NCI-H146 treated with DMSO at 0.1 percent for 48 hours (cell line): ENCODE measurements at regions not wholly inside any gene's neighbourhood (a gene's known extent, or its start where the extent isn't known, plus 50 kb on each side); places are given as distances from the start of the nearest gene placed in this dataset.
A peak's percentile ranks its signal among the peaks of the same experiment; 100 is the strongest.
"Not testable (repeated sequence)": the region's sequence is repeated elsewhere in the genome, so short reads cannot be mapped to it uniquely, and the experiment has no call there.

Experiments used
- DNase-seq: peaks from one replicate; lab custom pipeline; 2025; ENCODE audit not compliant: unreplicated experiment; lab: John Stamatoyannopoulos, UW

GRCh38 chr14:46147452-46147851, 504.1 kb downstream of the RPL10L start:
- no peak for DNase-seq

GRCh38 chr14:46147024-46147423, 504.6 kb downstream of the RPL10L start:
- no peak for DNase-seq

- no peak for DNase-seq
Observed at GRCh38 chr14:46140445-46140844, 511.1 kb downstream of the RPL10L start.

GRCh38 chr14:46139649-46140048, 511.9 kb downstream of the RPL10L start:
- DNase-seq: no peak

- DNase-seq: no peak
Observed at GRCh38 chr14:46137786-46138185, 513.8 kb downstream of the RPL10L start.

- no peak for DNase-seq
Observed at GRCh38 chr14:46136456-46136855, 515.1 kb downstream of the RPL10L start.

- no peak for DNase-seq
Observed at GRCh38 chr14:46108228-46108627, 543.4 kb downstream of the RPL10L start.

- DNase-seq: not testable (repeated sequence)
Observed at GRCh38 chr14:46100901-46101300, 550.7 kb downstream of the RPL10L start.

- no peak for DNase-seq
Observed at GRCh38 chr14:46091819-46092218, 559.8 kb downstream of the RPL10L start.

GRCh38 chr14:46087604-46088003, 564.0 kb downstream of the RPL10L start:
- no peak for DNase-seq

- no peak for DNase-seq
Observed at GRCh38 chr14:46074061-46074460, 577.5 kb downstream of the RPL10L start.

- DNase-seq: peak; percentile 95
Observed at GRCh38 chr14:46063872-46064271, 587.7 kb downstream of the RPL10L start.

GRCh38 chr14:46058964-46059563, 592.5 kb downstream of the RPL10L start:
- DNase-seq: no peak

- DNase-seq: no peak
Observed at GRCh38 chr14:46057799-46058198, 593.8 kb downstream of the RPL10L start.

- no peak for DNase-seq
Observed at GRCh38 chr14:46054526-46054925, 597.1 kb downstream of the RPL10L start.

GRCh38 chr14:46053221-46053620, 598.4 kb downstream of the RPL10L start:
- no peak for DNase-seq

- DNase-seq: no peak
Observed at GRCh38 chr14:46051796-46052195, 599.8 kb downstream of the RPL10L start.

- DNase-seq: peak; percentile 3
Observed at GRCh38 chr14:46048127-46048526, 603.5 kb downstream of the RPL10L start.

- DNase-seq: no peak
Observed at GRCh38 chr14:46036099-46036498, 615.5 kb downstream of the RPL10L start.

GRCh38 chr14:46034305-46034704, 617.3 kb downstream of the RPL10L start:
- no peak for DNase-seq

GRCh38 chr14:46018846-46019420, 632.6 kb downstream of the RPL10L start:
- no peak for DNase-seq

- DNase-seq: no peak
Observed at GRCh38 chr14:46008348-46008747, 643.2 kb downstream of the RPL10L start.

GRCh38 chr14:45998554-45998953, 653.0 kb downstream of the RPL10L start:
- no peak for DNase-seq
